ENCODE measurements at regions not wholly inside any gene's neighbourhood (a gene's known extent, or its start where the extent isn't known, plus 50 kb on each side); places are given as distances from the start of the nearest gene placed in this dataset.

GRCh38 chrX:8868906-8869305, 67.7 kb upstream of the FAM9A start:
- DNase-seq, result no peak

- no peak for DNase-seq
Measured at GRCh38 chrX:8868070-8868773, 67.0 kb upstream of the FAM9A start.

GRCh38 chrX:8867406-8867805, 66.2 kb upstream of the FAM9A start:
- no peak for DNase-seq

- DNase-seq, result no peak
Measured at GRCh38 chrX:8864161-8864560, 63.0 kb upstream of the FAM9A start.

DNA sequence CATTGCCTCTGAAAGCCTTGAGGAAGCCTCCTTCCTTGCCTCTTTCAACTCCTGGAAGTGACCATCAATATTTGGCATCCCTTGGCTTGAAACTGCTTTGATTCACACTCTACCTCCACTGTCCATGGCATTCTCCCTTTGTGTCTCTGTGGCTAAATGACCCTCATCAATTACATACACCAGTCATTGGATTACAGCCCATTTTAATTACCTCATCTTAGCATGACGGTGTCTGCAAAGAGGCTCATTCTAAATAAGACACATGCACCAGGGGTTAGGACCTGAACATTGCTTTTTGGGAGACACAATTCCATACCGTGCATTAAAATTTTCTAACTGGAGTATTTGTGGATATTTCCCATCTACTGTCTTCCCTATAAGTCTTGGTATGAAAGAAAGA, 60.7 kb upstream of the FAM9A start:
- no peak for DNase-seq

DNA sequence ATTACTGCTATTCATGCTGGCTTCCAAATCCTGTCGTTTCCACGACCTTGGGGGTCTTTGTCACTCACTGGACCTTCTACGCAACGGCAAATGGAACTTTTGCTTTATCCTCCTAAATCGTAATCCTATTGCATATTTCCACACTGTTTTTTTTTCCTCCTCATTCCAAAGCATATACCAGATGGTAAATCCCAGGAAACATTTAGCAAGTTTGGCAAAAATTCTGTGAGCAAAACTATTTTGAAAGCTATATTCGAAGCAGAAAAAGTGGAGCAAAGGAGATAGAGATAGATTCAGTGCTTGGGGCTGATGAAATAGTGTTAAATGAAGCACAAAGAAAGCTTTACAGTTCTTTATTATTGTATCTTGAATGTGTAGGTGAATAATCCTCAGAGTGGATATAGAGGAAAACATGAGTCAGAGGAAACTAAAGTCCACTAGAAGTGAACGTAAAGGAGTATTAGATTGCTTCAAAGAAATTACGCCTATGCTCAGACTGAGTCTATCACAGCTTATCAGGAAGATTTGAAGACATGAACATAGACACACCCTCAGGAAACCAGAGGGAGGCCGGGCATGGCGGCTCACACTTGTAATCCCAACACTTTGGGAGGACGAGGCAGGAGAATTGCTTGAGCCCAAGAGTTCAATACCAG, 50.2 kb upstream of the FAM9A start:
- DNase-seq, result no peak

Measured in activated CD4-positive, alpha-beta T cell treated with anti-CD3 and anti-CD28 coated beads, Interleukin-10, Interleukin-2, amounts not matched to agents 100 ng/mL and 50 ng/mL, durations not matched to agents 16 hours and 8 hours (primary cell).